Stomach (tissue), 8 donors: ENCODE measurements at regions not wholly inside any gene's neighbourhood (a gene's known extent, or its start where the extent isn't known, plus 50 kb on each side); places are given as distances from the start of the nearest gene placed in this dataset.

ENCODE experiments used
- DNase-seq, 2 donors: peaks; one replicate each; pipeline versions ENCODE4 v3.0.0 to v3.0.0-alpha.2; 2013 to 2019
- H3K27ac ChIP-seq, 5 donors: fragments of 200-600 bp in 4 of 5; sonication (generic) in 4 of 5; one replicate each; pipeline ENCODE4 v1.5.1; 2013 to 2019; ENCODE audit warnings: mild to moderate bottlenecking in 1 of 5, moderate library complexity in 1 of 5
- H3K27me3 ChIP-seq, 3 donors: fragments of 200-600 bp; sonication (generic); one replicate each; pipeline ENCODE4 v1.5.1; 2017 to 2019; ENCODE audit warnings: mixed run types in 1 of 3
- H3K36me3 ChIP-seq, 4 donors: fragments of 200-600 bp; sonication (generic); 1 replicate in 3 of 4; 2 replicates in 1 of 4; pipeline ENCODE4 v1.5.1; 2016 to 2019
- H3K4me1 ChIP-seq, 4 donors: fragments of 200-600 bp; sonication (generic); one replicate each; pipeline ENCODE4 v1.5.1; 2016 to 2019
- H3K4me3 ChIP-seq, 4 donors: fragments of 200-600 bp; sonication (generic) in 3 of 4; one replicate each; pipeline ENCODE4 v1.5.1; 2016 to 2019; ENCODE audit warnings: mild to moderate bottlenecking in 1 of 4
- H3K9me3 ChIP-seq, 4 donors: fragments of 200-600 bp; sonication (generic); one replicate each; pipeline ENCODE4 v1.5.1; 2016 to 2019
- CTCF ChIP-seq, 7 experiments: fragments of 450-650 bp in 4 of 7; fragments of 200-600 bp in 3 of 7; sonication (generic) in 3 of 7; IDR thresholded peaks; one replicate each; pipeline ENCODE4 v1.5.1; 2016 to 2019; ENCODE audit warnings: antibody characterized with exemption in 7 of 7, control low read depth in 2 of 7, mild to moderate bottlenecking in 1 of 7
- EP300 ChIP-seq: sonication (generic); formaldehyde crosslinking; IDR thresholded peaks from one replicate; pipeline ENCODE4 v1.6.1; 2017; ENCODE audit warnings: antibody characterized with exemption
- POLR2A ChIP-seq, 4 donors: fragments of 450-650 bp; IDR thresholded peaks; one replicate each; pipeline ENCODE4 v1.6.1; 2016; ENCODE audit warnings: antibody characterized with exemption in 4 of 4, control low read depth in 2 of 4, mild to moderate bottlenecking in 1 of 4, moderate library complexity in 1 of 4
- POLR2AphosphoS5 ChIP-seq, 3 donors: sonication (generic); formaldehyde crosslinking; IDR thresholded peaks; one replicate each; pipeline ENCODE4 v1.6.1; 2016; ENCODE audit warnings: antibody characterized with exemption in 3 of 3
- WGBS, 5 donors: extraction: QIAGEN DNeasy Blood & Tissue Kit in 3 of 5; methylation state at CpG; one replicate each; pipeline versions ENCODE4 v1.1.5 to v1.1.7; 2013 to 2018; 5-methylcytosine and 5-hydroxymethylcytosine counted together
- intact Hi-C: fragments of 100-400 bp; cut with DNase I; formaldehyde crosslinking; loops from one replicate; pipeline ENCODE4 v1.15.1; 2023; ENCODE audit warnings: low total_unique reads
- donor health status: healthy with polysubstance abuse.
- donor health status: Bipolar disorder and iron deficiency.
- donor health status: healthy.

GRCh38 chr6:126152372-126152745 lies 166.0 kb downstream of the TRMT11 start:
- Histone ChIP-seq H3K4me3 (no peak overlapping the region), H3K36me3 (no peaks in the 10 kb centered on the region), H3K27me3 (no peaks in the 10 kb centered on the region), H3K4me1 (no peaks in the 10 kb centered on the region), H3K27ac (no peak overlapping the region), H3K9me3 (no peaks in the 10 kb centered on the region)
- TF ChIP-seq EP300 (no peak), CTCF (IDR thresholded peaks at IDR 0.05) (no peak), POLR2A (IDR thresholded peaks at IDR 0.05) (no peak), POLR2AphosphoS5 (IDR thresholded peaks at IDR 0.05) (no peak)
- DNase-seq: no peak
- intact Hi-C loops: no loop called here

GRCh38 chr6:126153661-126154060 lies 167.3 kb downstream of the TRMT11 start:
- no peaks in the 10 kb centered on the region for H3K9me3 ChIP-seq
- DNase-seq: no peak
- intact Hi-C loops: no loop called here
- H3K27me3 ChIP-seq: no peaks in the 10 kb centered on the region
- H3K27ac ChIP-seq: no peak overlapping the region
- H3K36me3 ChIP-seq: no peaks in the 10 kb centered on the region
- no peaks in the 10 kb centered on the region for H3K4me1 ChIP-seq
- no peak for TF ChIP-seq EP300
- TF ChIP-seq POLR2AphosphoS5 (IDR thresholded peaks at IDR 0.05): no peak
- no peak for TF ChIP-seq POLR2A (IDR thresholded peaks at IDR 0.05)
- no peak for TF ChIP-seq CTCF (IDR thresholded peaks at IDR 0.05)
- 69 to 85% (median 75%) methylated on average over 3 of the region's 3 CpGs for WGBS, 5 donors
- no peak overlapping the region for H3K4me3 ChIP-seq

- 60 to 80% (median 64%) methylated on average over 1 of the region's 1 CpG for WGBS, 5 donors
- H3K36me3 ChIP-seq: no peaks in the 10 kb centered on the region
- H3K9me3 ChIP-seq: no peaks in the 10 kb centered on the region
- no peak for TF ChIP-seq POLR2A (IDR thresholded peaks at IDR 0.05)
- TF ChIP-seq CTCF (IDR thresholded peaks at IDR 0.05): no peak
- TF ChIP-seq POLR2AphosphoS5 (IDR thresholded peaks at IDR 0.05): no peak
- TF ChIP-seq EP300: no peak
- no peaks in the 10 kb centered on the region for H3K4me1 ChIP-seq
- H3K27me3 ChIP-seq: no peaks in the 10 kb centered on the region
- no peak for DNase-seq
- H3K4me3 ChIP-seq: no peak overlapping the region
- H3K27ac ChIP-seq: no peak overlapping the region
- intact Hi-C loops: no loop called here
Measured at GRCh38 chr6:126156973-126157372, 170.6 kb downstream of the TRMT11 start.

- peaks cover 0 to 10% (median 0%) of the 10 kb centered on the region in 4 donors for H3K9me3 ChIP-seq
- peak in 1 of 2 donors; percentile 49 for DNase-seq
- TF ChIP-seq POLR2A (IDR thresholded peaks at IDR 0.05): no peak
- peaks cover 0 to 22% (median 6%) of the 10 kb centered on the region in 4 donors for H3K4me1 ChIP-seq
- intact Hi-C loops: no loop called here
- H3K27me3 ChIP-seq: no peaks in the 10 kb centered on the region
- no peak overlapping the region for H3K27ac ChIP-seq
- no peaks in the 10 kb centered on the region for H3K36me3 ChIP-seq
- 12 to 46% (median 27%) methylated on average over 2 of the region's 2 CpGs for WGBS, 5 donors
- H3K4me3 ChIP-seq: no peak overlapping the region
Measured at GRCh38 chr6:126167726-126168125, 172.2 kb upstream of the CENPW start.

- H3K4me3 ChIP-seq: no peak overlapping the region
- no peak overlapping the region for H3K27ac ChIP-seq
- no peaks in the 10 kb centered on the region for H3K27me3 ChIP-seq
- DNase-seq: no peak
- H3K4me1 ChIP-seq: peaks cover 0 to 22% (median 6%) of the 10 kb centered on the region in 4 donors
- TF ChIP-seq EP300 (no peak), POLR2AphosphoS5 (IDR thresholded peaks at IDR 0.05) (no peak), CTCF (IDR thresholded peaks at IDR 0.05) (no peak), POLR2A (IDR thresholded peaks at IDR 0.05) (no peak)
- intact Hi-C loops: no loop called here
- H3K36me3 ChIP-seq: no peaks in the 10 kb centered on the region
- H3K9me3 ChIP-seq: no peaks in the 10 kb centered on the region
- WGBS, 5 donors: 62 to 73% (median 65%) methylated on average over 5 of the region's 5 CpGs
Measured at GRCh38 chr6:126170433-126170832, 169.5 kb upstream of the CENPW start.
